NCI-H146 (cell line): ENCODE measurements at regions not wholly inside any gene's neighbourhood (a gene's known extent, or its start where the extent isn't known, plus 50 kb on each side); places are given as distances from the start of the nearest gene placed in this dataset.
"Not testable (repeated sequence)": the region's sequence is repeated elsewhere in the genome, so short reads cannot be mapped to it uniquely, and the experiment has no call there.

ENCODE experiments used
- DNase-seq: peaks from one replicate; lab custom pipeline; 2025; lab: John Stamatoyannopoulos, UW

DNA sequence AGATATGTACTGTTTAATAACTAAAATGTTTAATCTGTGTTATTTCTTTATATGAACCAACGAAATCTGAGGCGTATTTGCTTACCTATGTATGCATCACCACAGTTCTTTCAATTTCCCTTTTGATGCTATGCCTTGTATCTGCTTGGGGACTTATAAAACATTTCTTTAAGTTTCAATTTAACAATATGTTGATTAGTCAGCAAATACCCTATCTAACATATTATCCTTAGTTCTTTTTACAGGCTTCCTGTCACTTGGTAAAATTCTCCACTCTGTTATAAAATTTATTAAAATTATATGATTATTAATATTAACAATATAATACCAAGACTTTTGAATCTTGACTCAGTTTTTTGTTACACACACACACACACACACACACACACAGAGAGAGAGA is 174.3 kb downstream of the CPS1 start:
- no peak for DNase-seq

DNA sequence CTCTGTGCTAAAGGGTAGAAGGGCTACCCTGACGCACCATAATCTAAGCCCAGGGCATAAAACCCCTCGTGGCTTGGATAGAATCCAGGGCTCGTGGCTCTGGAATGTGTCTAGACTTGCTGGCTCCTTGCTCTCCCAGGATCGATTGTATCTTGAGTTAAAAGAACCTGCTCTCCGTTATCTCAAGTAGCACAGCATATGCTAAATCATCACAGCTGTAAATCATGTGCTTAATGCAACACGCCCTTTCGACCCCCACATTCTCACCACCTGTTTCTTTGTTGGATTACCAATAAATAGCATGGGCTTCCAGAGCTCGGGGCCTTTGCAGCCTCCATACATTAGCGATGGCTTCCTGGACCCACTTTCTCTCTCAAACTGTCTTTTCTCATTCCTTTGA is 190.4 kb downstream of the CPS1 start:
- not testable (repeated sequence) for DNase-seq

- DNase-seq, result no peak
Measured at GRCh38 chr2:210752532-210752931, 196.1 kb downstream of the CPS1 start.

- no peak for DNase-seq
Measured at GRCh38 chr2:210753386-210753785, 197.0 kb downstream of the CPS1 start.

DNA sequence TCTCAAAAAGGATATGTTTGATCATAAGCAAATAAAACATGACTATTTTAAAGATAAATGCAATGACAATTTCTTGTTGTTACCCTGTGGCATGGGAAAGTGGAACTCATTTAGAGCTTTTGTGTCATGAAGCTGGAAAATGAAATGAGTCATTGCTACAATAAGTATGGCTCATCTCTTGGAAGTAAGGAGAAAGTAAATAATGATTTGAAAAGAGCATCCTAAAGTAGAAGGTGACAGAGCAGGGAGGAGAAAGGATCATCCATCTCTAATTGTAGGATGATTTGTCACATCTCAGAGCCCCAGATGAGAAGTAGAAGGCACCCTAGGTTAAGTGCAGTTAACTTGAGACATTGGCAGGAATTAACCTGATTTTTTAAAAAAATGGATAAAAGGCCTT is 200.5 kb downstream of the CPS1 start:
- no peak for DNase-seq

DNA sequence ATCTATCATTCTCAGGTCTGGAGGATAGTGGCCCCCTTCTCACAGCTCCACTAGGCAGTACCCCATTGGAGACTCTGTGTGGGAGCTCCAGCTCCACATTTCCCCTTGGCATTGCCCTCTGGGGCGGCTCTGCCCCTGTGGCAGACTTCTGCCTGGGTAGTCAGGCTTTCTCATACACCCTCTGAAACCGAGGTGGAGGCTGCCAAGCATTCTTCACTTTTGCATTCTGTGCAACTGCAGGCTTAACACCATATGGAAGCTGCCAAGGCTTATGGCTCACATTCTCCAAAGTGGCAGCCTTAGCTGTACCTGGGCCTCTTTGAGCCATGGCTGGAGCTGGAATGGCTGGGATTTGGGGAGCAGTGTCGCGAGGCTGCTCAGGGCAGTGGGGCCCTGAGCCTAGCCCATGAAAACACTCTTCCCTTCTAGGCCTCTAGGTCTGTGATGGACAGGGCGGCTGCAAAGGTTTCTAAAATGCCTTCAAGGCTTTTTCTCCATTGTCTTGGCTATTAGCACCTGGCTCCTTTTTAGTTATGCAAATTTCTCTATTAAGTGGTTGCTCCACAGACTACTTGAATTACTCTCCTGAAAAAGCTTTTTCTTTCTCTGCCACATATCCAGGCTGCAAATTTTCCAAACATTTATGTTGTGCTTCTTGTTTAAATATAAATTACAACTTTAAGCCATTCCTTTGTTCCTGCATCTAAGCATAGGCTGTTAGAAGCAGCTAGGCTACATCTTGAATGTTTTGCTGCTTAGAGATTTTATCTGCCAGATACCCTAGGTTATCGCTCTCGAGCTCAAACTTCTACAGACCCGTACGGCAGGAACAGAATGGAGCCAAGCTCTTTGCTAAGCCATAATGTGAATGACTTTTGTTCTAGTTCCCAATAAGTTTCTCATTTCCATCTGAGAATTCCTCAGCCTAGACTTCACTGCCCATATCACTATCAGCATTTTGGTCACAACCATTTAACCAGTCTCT is 206.5 kb downstream of the CPS1 start:
- no peak for DNase-seq

GRCh38 chr2:210768329-210768910 is 212.0 kb downstream of the CPS1 start:
- DNase-seq, result peak; percentile 26

GRCh38 chr2:210776756-210777155 is 220.4 kb downstream of the CPS1 start:
- DNase-seq, result no peak

GRCh38 chr2:210782222-210782621 is 225.8 kb downstream of the CPS1 start:
- DNase-seq, result no peak

DNA sequence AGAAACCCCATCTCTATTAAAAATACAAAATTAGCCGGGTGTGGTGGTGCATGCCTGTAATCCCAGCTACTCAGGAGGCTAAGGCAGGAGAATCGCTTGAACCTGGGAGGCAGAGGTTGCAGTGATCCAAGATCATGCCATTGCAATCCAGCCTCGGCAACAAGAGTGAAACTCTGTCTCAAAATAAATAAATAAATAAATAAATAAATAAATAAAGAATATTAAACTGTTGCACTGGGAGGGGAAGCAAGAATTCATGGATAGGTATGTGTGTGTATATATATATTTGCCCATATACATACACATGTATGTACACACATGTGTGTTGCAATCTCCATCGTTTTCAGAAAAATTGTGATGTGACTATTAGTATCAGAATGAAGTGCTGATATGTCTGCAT is 231.4 kb downstream of the CPS1 start:
- not testable (repeated sequence) for DNase-seq

DNA sequence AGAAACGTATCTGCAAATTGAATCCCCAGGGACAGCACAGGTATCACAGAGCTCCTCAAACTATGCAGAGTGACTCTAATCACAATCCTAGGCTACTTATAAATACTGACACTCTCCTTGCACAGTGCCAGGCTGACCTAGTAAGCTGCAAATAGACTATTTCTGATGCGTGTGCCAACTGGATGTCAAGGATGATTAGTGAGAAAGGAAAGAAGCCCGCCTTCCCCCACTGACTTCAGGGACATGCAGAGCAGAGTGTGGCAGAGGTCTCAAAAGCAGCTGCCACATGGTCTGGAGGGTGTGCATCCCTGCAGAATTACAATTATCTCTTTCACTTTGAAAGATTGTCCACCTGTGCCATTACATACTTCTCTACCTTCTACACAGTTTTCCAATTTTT is 235.6 kb downstream of the CPS1 start:
- DNase-seq, result no peak

GRCh38 chr2:210795506-210795905 is 239.1 kb downstream of the CPS1 start:
- DNase-seq, result no peak

DNA sequence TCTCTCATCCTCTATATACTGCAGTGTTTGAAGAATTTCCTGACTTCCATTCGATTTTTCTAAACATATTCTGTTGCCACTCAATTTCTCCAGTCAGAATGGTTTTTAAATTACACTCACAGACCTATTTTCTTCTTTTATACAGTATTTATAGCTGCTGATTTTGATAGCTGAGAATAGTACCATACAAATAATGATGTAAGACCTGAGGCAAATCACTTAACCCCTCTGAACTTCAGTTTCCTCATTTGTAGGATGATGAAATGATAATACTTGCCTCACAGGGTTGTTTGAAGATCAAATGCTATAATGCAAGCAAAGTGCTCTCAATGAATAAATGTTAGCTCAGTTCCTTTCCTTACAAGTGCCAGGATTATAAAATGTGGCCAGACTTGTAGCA is 241.8 kb downstream of the CPS1 start:
- DNase-seq, result no peak

GRCh38 chr2:210814251-210815025 is 258.0 kb downstream of the CPS1 start:
- no peak for DNase-seq

GRCh38 chr2:210816769-210817168 is 260.4 kb downstream of the CPS1 start:
- no peak for DNase-seq

- no peak for DNase-seq
Measured at GRCh38 chr2:210818473-210818872, 262.1 kb downstream of the CPS1 start.

- peak; percentile 40 for DNase-seq
Measured at GRCh38 chr2:210833403-210833802, 277.0 kb downstream of the CPS1 start.

DNA sequence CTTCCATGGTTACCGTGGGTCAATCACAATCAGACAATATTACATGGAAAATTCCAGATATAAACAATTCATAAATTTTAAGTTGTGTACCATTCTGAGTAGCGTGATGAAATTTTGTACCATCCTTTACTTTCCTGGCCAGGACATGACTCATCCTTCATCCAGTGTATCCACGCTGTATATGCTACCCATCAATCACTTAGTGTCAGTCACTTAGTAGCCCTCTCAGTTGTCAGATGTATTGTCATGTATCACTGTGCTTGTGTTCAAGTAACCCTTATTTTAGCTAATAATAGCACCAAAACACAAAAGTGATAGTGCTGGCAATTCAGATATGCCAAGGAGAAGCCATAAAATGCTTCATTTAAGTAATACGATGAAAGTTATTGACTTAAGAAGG is 282.6 kb downstream of the CPS1 start:
- DNase-seq, result no peak

- DNase-seq, result no peak
Measured at GRCh38 chr2:210839450-210839849, 283.1 kb downstream of the CPS1 start.

- DNase-seq, result peak; percentile 70
Measured at GRCh38 chr2:210842896-210843295, 286.5 kb downstream of the CPS1 start.

- DNase-seq, result peak; percentile 47
Measured at GRCh38 chr2:210844016-210844415, 287.6 kb downstream of the CPS1 start.

GRCh38 chr2:210859314-210859713 is 302.9 kb downstream of the CPS1 start:
- peak; percentile 86 for DNase-seq

DNA sequence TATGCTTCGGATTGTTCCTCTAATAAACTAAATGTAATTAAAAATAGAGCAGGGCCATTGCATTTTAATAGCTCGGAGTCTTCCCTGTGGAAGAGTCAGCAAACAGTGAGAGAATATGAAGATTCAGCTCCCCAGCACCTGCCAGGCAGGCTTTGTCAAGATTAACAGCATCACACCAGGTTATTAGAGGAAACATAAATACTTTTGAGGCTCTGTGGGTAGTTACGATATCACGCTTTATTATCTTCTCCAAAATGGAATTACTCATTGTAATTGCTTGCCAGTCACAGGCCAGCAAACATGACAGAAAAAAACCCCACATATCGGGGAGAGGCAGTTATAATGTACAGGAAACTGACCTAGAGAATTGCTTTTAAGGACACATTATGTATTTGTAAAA is 303.9 kb downstream of the CPS1 start:
- peak; percentile 95 for DNase-seq
